Trophoblast cell (in vitro differentiated cells and primary cell): ENCODE measurements at regions not wholly inside any gene's neighbourhood (a gene's known extent, or its start where the extent isn't known, plus 50 kb on each side); places are given as distances from the start of the nearest gene placed in this dataset.

ENCODE experiments used
- DNase-seq, 2 donors: peaks; one replicate each; pipeline ENCODE4 v3.0.0-alpha.2; 2016
- H2AFZ ChIP-seq: 2 replicates; pipeline ENCODE4 v1.6.1; 2013; ENCODE audit warnings: low read length, moderate library complexity, mild to moderate bottlenecking; ENCODE audit not compliant: insufficient read depth, poor library complexity
- H2AK5ac ChIP-seq: 2 replicates; pipeline ENCODE4 v1.6.1; 2013; ENCODE audit warnings: mild to moderate bottlenecking, low read length
- H2BK120ac ChIP-seq: 2 replicates; pipeline ENCODE4 v1.6.1; 2013; ENCODE audit warnings: low read length, mild to moderate bottlenecking, moderate library complexity; ENCODE audit not compliant: insufficient read depth, poor library complexity
- H2BK12ac ChIP-seq: 2 replicates; pipeline ENCODE4 v1.6.1; 2013; ENCODE audit warnings: mild to moderate bottlenecking, low read length, moderate library complexity
- H2BK5ac ChIP-seq: 2 replicates; pipeline ENCODE4 v1.6.1; 2013; ENCODE audit warnings: low read length, low read depth, moderate library complexity, mild to moderate bottlenecking; ENCODE audit not compliant: poor library complexity
- H3K14ac ChIP-seq: 2 replicates; pipeline ENCODE4 v1.6.1; 2013; ENCODE audit warnings: mild to moderate bottlenecking, low read length
- H3K18ac ChIP-seq: 2 replicates; pipeline ENCODE4 v1.6.1; 2013; ENCODE audit warnings: mild to moderate bottlenecking, low read length
- H3K23ac ChIP-seq: 2 replicates; pipeline ENCODE4 v1.6.1; 2013; ENCODE audit warnings: low read length
- H3K27ac ChIP-seq: 2 replicates; pipeline ENCODE4 v1.5.1; 2013; ENCODE audit warnings: low read depth, mild to moderate bottlenecking, inconsistent platforms, low read length, moderate library complexity
- H3K27me3 ChIP-seq: 2 replicates; pipeline ENCODE4 v1.6.1; 2013; ENCODE audit warnings: inconsistent platforms, mild to moderate bottlenecking, low read length, moderate library complexity; ENCODE audit not compliant: insufficient read depth
- H3K36me3 ChIP-seq, 2 experiments: 1 replicate in 1 of 2; 2 replicates in 1 of 2; pipeline ENCODE4 v1.6.1; 2013; ENCODE audit warnings: low read length in 2 of 2, mild to moderate bottlenecking in 2 of 2, moderate library complexity in 1 of 2; ENCODE audit not compliant: insufficient read depth in 2 of 2, control insufficient read depth in 1 of 2
- H3K4ac ChIP-seq: 2 replicates; pipeline ENCODE4 v1.6.1; 2013; ENCODE audit warnings: low read depth, mild to moderate bottlenecking, low read length, moderate library complexity
- H3K4me1 ChIP-seq, 2 experiments: 1 replicate in 1 of 2; 2 replicates in 1 of 2; pipeline ENCODE4 v1.6.1; 2013; ENCODE audit warnings: low read length in 2 of 2, mild to moderate bottlenecking in 2 of 2, moderate library complexity in 1 of 2; ENCODE audit not compliant: insufficient read depth in 2 of 2, control insufficient read depth in 1 of 2
- H3K4me2 ChIP-seq: 2 replicates; pipeline ENCODE4 v1.6.1; 2013; ENCODE audit warnings: inconsistent platforms, mild to moderate bottlenecking, low read length, moderate library complexity
- H3K4me3 ChIP-seq: 2 replicates; pipeline ENCODE4 v1.5.1; 2013; ENCODE audit warnings: mild to moderate bottlenecking, low read depth, low read length, inconsistent platforms
- H3K79me1 ChIP-seq: one replicate; pipeline ENCODE4 v1.6.1; 2013; ENCODE audit warnings: low read length
- H3K79me2 ChIP-seq: 2 replicates; pipeline ENCODE4 v1.6.1; 2013; ENCODE audit warnings: low read length, mild to moderate bottlenecking; ENCODE audit not compliant: control insufficient read depth, insufficient read depth, poor library complexity
- H3K9ac ChIP-seq: 2 replicates; pipeline ENCODE4 v1.6.1; 2013; ENCODE audit warnings: mild to moderate bottlenecking, low read length
- H3K9me3 ChIP-seq: 2 replicates; pipeline ENCODE4 v1.6.1; 2013; ENCODE audit warnings: low read depth, mild to moderate bottlenecking, control low read depth, inconsistent platforms, low read length; ENCODE audit not compliant: insufficient read depth
- H4K12ac ChIP-seq: 2 replicates; pipeline ENCODE4 v1.6.1; 2013; ENCODE audit warnings: low read depth, mild to moderate bottlenecking, low read length, moderate library complexity
- H4K8ac ChIP-seq: 2 replicates; pipeline ENCODE4 v1.6.1; 2013; ENCODE audit warnings: low read depth, mild to moderate bottlenecking, low read length, moderate library complexity
- H4K91ac ChIP-seq: one replicate; pipeline ENCODE4 v1.6.1; 2013; ENCODE audit warnings: low read depth, mild to moderate bottlenecking, low read length, moderate library complexity
- WGBS: extraction: QIAGEN DNeasy Blood & Tissue Kit; methylation state at CpG from one replicate; pipeline ENCODE4 v1.1.7; 2013; ENCODE audit warnings: missing lambda C conversion rate; ENCODE audit not compliant: insufficient read length, insufficient coverage; ENCODE audit errors: extremely low coverage; 5-methylcytosine and 5-hydroxymethylcytosine counted together

DNA sequence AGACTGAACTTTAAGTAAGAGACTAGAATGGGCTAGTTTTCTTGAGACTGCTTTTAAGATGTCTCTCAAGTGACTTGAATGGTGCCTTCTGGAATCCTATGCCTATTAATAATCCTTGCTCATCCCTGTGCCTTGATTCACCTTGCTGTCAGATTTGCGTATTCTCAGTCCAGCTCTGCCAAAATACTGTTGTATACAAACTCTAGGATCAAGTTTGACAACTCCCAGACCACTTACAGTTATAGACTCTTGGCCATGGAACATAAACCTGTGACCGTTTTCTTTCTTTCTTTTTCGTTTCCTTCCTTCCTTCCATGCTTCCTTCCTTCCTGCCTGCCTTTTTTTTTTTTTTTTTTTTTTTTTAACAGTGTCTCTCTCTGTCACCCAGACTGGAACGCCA, 2390.9 kb upstream of the RAG2 start:
- no peaks in the 10 kb centered on the region for H3K4me1 ChIP-seq
- H2BK12ac ChIP-seq = no peak overlapping the region
- H3K27ac ChIP-seq = no peak overlapping the region
- H3K23ac ChIP-seq = no peak overlapping the region
- H2AK5ac ChIP-seq = no peak overlapping the region
- no peak overlapping the region for H3K14ac ChIP-seq
- H4K91ac ChIP-seq = no peak overlapping the region
- no peak overlapping the region for H4K8ac ChIP-seq
- H3K9ac ChIP-seq = no peak overlapping the region
- WGBS = no CpG with 5 or more reads among the region's 4 CpGs
- H3K79me1 ChIP-seq = no peaks in the 10 kb centered on the region
- H4K12ac ChIP-seq = no peak overlapping the region
- H2BK5ac ChIP-seq = no peak overlapping the region
- no peaks in the 10 kb centered on the region for H3K9me3 ChIP-seq
- no peak overlapping the region for H3K18ac ChIP-seq
- H3K4ac ChIP-seq = no peak overlapping the region
- no peaks in the 10 kb centered on the region for H3K79me2 ChIP-seq
- H3K4me2 ChIP-seq = no peak overlapping the region
- H2AFZ ChIP-seq = no peak overlapping the region
- no peak overlapping the region for H2BK120ac ChIP-seq
- no peaks in the 10 kb centered on the region for H3K36me3 ChIP-seq
- DNase-seq = no peak
- H3K4me3 ChIP-seq = no peak overlapping the region
- H3K27me3 ChIP-seq = no peaks in the 10 kb centered on the region

- Histone ChIP-seq H3K4me3 (no peak overlapping the region), H3K27me3 (no peaks in the 10 kb centered on the region), H2BK120ac (no peak overlapping the region), H4K91ac (no peak overlapping the region), H3K9me3 (no peaks in the 10 kb centered on the region), H2AK5ac (no peak overlapping the region), H3K36me3 (no peaks in the 10 kb centered on the region), H3K4me1 (no peaks in the 10 kb centered on the region), H3K27ac (no peak overlapping the region), H4K8ac (no peak overlapping the region), H3K18ac (no peak overlapping the region), H3K4me2 (no peak overlapping the region), H2BK12ac (no peak overlapping the region), H4K12ac (no peak overlapping the region), H3K9ac (no peak overlapping the region), H2AFZ (no peak overlapping the region), H3K23ac (no peak overlapping the region), H3K79me2 (no peaks in the 10 kb centered on the region), H2BK5ac (no peak overlapping the region), H3K4ac (no peak overlapping the region), H3K79me1 (no peaks in the 10 kb centered on the region), H3K14ac (no peak overlapping the region)
- WGBS = no CpG with 5 or more reads among the region's 1 CpG
- no peak for DNase-seq
Measured at GRCh38 chr11:38972220-38972619, 2374.2 kb upstream of the RAG2 start.

GRCh38 chr11:38971141-38971540, 2373.1 kb upstream of the RAG2 start:
- Histone ChIP-seq H3K9me3 (no peaks in the 10 kb centered on the region), H3K14ac (no peak overlapping the region), H2BK120ac (no peak overlapping the region), H4K91ac (no peak overlapping the region), H3K4me1 (no peaks in the 10 kb centered on the region), H3K27ac (no peak overlapping the region), H2BK12ac (no peak overlapping the region), H3K27me3 (no peaks in the 10 kb centered on the region), H3K9ac (no peak overlapping the region), H3K4ac (no peak overlapping the region), H3K4me2 (no peak overlapping the region), H2AFZ (no peak overlapping the region), H2BK5ac (no peak overlapping the region), H4K12ac (no peak overlapping the region), H3K18ac (no peak overlapping the region), H2AK5ac (no peak overlapping the region), H4K8ac (no peak overlapping the region), H3K79me1 (no peaks in the 10 kb centered on the region), H3K36me3 (no peaks in the 10 kb centered on the region), H3K23ac (no peak overlapping the region), H3K79me2 (no peaks in the 10 kb centered on the region), H3K4me3 (no peak overlapping the region)
- no CpG with 5 or more reads among the region's 6 CpGs for WGBS
- DNase-seq = peak; percentile 2 to 45

GRCh38 chr11:38968951-38969350, 2370.9 kb upstream of the RAG2 start:
- Histone ChIP-seq H2BK120ac (no peak overlapping the region), H3K9ac (no peak overlapping the region), H3K27ac (no peak overlapping the region), H3K79me2 (no peaks in the 10 kb centered on the region), H2BK5ac (no peak overlapping the region), H3K14ac (no peak overlapping the region), H3K79me1 (no peaks in the 10 kb centered on the region), H3K4me3 (no peak overlapping the region), H3K18ac (no peak overlapping the region), H3K4me2 (no peak overlapping the region), H3K4ac (no peak overlapping the region), H3K27me3 (no peaks in the 10 kb centered on the region), H3K4me1 (no peaks in the 10 kb centered on the region), H2AK5ac (no peak overlapping the region), H2BK12ac (no peak overlapping the region), H4K12ac (no peak overlapping the region), H3K23ac (no peak overlapping the region), H2AFZ (no peak overlapping the region), H3K9me3 (no peaks in the 10 kb centered on the region), H4K91ac (no peak overlapping the region), H4K8ac (no peak overlapping the region), H3K36me3 (no peaks in the 10 kb centered on the region)
- no CpG with 5 or more reads among the region's 1 CpG for WGBS
- DNase-seq = no peak
